Stimulated activated CD4-positive, alpha-beta T cell treated with anti-CD3 and anti-CD28 coated beads, Interleukin-1b, Interleukin-23, amount 100 ng/mL, for 48 hours (primary cell): ENCODE measurements at regions not wholly inside any gene's neighbourhood (a gene's known extent, or its start where the extent isn't known, plus 50 kb on each side); places are given as distances from the start of the nearest gene placed in this dataset.

Source experiments
- DNase-seq: peaks from one replicate; pipeline ENCODE4 v3.0.0-alpha.2; 2020

DNA sequence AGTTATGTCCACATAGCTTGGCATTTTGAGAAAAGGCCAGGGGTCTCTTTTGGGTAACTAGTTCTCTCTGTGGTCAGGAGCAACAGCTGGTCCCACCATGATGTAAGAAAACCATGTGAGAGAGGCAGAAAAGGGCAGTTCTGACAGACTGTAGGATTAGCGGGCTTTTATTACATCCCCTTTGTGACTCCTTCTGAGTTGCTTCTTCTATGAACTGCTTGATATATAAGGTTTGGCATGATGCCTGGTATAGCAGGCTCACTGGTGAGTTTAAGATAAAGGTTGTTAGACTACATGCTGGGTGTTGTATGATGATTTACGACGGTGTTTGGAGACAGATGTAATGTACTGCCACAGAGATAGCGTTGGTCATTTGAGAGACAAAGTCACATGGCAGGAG, 2308.1 kb upstream of the AGA start:
- no peak for DNase-seq

DNA sequence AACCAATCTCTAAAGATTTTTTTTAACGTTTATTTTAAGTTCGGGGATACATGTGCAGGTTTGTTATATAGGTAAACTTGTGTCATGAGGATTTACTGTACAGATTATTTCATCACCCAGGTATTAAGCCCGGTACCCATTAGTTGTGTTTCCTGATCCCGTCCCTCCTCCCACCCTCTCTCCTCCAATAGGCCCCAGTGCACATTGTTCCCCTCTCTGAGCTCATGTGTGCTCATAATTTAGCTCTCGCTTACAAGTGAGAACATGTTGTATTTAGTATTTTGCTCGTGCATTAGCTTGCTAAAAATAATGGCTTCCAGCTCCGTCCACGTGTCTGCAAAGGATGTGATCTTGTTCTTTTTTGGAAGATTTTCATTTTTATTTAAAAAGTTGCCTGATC, 2309.4 kb upstream of the AGA start:
- no peak for DNase-seq

DNA sequence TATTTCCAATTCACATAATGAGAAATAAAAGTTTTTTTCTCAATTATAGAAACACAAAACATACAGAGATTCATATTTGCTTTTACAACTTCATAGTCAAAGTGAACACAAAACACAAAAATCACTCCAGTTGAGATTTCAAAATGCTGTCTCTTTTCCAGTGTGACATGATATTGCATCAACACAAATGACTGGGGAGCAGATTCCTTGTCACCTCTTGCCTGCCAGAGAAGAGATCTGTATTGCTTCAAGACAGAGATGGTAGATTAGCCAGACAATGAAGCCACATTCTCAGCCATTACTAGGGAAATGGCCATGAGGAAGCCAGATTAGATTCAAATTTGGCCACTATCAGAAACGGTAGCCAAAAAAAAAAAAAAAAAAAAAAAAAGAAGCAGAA, 2313.1 kb upstream of the AGA start:
- no peak for DNase-seq

DNA sequence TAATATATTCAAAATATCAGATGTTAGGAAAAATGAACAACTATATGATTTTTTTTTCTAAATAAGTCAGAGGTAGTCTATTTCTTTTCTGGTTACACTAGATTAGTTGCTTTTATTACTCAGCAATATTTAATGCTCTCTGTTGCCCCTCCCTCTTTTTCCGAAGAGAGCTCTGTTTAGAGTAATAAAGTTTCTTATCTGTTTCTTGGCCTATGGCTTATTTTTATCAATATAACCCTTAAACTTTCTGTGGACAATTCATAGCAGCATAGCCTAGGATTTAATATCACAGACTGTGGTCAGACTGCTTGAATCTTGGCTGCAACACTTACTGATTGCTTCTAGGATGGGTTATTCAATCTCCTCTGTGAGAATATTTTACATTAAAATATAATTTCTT, 2315.4 kb upstream of the AGA start:
- DNase-seq: no peak

DNA sequence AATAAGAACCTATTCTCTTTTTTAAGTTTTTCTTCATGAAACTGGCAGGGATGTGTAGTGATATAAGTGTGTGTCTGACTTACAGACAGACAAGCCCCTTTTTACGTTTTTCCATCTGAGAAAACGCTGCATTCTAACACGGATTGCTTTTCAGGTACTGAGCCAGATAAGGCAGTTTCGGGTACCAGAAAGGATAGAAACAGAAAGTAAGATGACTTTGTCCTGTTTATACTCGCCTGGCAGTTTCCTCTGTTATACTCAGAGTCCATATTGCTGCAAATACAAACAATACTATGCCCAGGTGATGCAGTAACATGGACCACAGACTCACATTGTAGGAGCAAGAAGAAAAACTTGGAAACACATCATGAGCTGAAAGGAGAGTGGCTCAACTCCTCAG, 2320.6 kb upstream of the AGA start:
- DNase-seq: no peak

DNA sequence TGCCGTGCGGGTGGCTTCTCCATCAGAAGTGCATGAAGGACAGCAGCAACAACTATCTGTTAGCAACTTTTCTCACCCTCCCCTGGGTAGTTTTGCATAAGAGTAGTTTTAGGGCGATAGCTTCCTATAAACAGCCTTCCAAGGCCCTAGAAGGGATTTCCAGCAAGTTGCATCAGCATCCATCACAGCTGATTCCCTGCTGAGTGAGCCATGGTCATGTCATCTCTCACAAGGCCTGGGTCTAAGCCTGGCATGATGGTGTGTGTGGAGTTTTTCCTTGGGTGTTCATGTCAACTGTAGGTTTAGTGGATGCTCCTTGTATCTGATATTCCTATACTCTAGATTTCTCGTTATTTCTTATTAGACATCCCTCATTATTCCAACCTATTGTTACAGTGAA, 2324.7 kb upstream of the AGA start:
- DNase-seq: no peak

DNA sequence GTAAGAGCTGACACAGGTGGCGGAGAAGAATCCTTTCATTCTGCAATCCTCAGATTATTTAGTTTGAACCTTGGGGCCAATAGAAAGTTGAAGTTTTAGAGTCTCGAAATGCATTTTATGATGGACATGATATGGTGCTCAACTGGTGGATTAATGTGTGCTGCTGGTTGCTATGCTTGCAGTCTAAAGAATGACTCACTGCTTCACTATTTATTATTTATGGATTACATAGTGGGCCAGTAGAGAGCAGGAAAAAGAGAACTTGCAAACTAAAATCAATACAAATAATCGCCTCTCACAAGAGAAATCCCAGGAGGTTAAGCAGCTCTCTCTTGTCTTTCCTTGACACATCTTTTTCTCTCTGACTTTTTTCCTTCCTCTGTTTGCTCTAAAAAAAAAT, 2326.8 kb upstream of the AGA start:
- no peak for DNase-seq

DNA sequence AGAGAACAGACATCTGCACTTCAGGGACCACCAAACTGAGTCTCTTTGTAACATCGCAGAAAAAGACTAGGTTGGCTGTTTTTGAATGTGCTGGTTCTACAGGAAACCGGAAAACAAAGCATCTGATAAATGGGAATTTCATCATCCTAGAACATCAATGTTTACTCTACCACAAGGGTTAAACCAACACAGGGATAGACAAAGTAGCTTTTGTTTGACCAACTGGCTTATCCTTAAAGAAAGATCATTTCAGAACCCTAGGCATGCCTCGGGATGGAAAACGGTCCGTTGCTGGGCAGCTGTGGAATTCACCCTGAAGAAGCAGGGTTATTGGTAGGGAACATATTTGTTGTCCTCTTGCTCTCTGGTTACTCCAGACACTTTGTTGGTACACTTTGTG, 2355.5 kb upstream of the AGA start:
- DNase-seq: no peak

DNA sequence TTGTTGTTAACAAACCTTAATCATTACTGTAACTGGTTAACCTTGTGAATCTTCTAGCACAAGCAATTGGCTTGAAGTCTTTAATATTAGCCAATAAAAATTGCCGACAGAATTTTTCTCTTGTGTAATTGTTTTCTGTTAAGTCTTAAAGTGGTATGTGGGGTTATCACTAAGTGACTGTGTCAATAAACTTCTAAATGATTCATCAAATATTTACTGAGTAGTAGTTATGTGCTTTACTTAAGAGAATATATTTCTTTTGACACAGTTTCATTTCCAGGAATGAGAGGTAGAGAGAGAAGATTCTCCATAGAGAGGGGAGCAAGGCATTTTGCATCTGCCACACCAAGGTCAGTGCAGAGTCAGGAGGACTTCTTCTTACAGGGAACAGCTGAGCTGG, 2361.6 kb upstream of the AGA start:
- no peak for DNase-seq

DNA sequence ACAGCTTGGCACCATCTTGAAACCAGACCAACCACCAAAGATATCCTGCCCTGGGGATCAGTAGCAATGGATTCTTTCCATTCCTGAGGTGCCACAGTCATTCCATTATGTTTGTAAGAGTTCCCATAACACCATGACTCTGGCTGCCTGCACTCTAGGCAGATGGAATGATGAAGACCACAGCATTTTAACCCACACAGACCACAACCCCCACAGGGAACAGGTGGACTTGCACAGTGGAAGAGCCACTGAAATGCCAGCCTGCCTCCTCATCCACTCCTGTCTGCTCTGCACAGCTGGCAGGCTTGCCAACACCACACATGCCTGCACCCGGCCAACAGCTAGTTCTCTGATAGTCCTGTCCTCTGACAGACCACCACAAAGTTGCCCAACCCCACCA, 2362.2 kb upstream of the AGA start:
- DNase-seq: no peak

DNA sequence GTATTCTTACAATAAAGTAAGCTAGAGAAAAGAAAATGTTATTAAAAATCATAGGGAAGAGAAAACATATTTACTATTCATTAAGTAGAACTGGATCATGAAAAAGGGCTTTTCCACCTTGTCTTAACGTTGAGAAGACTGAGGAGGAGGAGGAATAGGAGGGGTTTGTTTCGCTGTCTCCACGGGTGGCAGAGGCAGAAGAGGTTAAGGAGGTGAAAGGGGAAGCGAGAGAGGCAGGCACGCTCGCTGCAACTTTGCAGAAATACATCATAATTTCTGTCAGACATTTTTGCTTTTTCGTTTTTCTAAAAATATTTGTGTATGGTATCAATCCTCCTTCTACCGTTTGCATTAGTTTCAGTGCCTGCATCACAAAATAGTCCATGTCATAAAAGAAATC, 2375.1 kb upstream of the AGA start:
- DNase-seq: no peak

DNA sequence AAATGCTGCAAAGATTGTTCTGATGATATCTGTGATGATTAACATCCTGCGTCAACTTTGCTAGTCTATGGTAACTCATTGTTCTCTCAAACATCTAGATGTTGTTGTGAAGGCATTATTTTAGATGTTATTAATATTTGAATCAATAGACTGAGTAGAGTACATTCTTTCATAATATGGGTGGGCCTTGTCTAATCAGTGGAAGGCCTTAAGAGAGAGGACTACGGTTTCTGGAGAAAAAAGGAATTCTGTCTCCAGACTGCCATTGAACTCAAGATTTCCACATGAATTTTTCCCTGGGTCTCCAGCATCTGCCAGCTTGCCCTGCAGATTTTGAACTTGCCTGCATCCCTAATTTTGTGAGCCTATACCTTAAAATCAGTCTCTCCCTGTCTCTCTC, 2381.1 kb upstream of the AGA start:
- no peak for DNase-seq

DNA sequence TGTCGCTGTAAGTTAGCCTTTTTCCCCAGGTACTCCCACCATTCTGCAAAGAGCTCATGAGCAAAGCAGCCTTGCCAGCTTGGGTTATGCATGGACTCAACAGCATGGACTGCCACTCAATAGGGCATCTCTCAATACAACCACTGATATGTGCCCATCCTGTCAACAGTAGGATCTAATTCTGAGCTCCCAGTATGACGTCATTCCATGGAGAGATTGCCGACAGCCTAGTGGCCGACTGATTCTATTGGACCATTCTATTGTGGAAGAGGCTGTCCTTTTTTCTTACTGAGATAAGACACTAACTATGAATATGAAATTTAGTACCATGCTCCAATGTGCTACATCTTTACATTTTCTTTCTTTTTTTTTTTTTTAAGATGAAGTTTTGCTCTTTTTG, 2389.0 kb upstream of the AGA start:
- no peak for DNase-seq

DNA sequence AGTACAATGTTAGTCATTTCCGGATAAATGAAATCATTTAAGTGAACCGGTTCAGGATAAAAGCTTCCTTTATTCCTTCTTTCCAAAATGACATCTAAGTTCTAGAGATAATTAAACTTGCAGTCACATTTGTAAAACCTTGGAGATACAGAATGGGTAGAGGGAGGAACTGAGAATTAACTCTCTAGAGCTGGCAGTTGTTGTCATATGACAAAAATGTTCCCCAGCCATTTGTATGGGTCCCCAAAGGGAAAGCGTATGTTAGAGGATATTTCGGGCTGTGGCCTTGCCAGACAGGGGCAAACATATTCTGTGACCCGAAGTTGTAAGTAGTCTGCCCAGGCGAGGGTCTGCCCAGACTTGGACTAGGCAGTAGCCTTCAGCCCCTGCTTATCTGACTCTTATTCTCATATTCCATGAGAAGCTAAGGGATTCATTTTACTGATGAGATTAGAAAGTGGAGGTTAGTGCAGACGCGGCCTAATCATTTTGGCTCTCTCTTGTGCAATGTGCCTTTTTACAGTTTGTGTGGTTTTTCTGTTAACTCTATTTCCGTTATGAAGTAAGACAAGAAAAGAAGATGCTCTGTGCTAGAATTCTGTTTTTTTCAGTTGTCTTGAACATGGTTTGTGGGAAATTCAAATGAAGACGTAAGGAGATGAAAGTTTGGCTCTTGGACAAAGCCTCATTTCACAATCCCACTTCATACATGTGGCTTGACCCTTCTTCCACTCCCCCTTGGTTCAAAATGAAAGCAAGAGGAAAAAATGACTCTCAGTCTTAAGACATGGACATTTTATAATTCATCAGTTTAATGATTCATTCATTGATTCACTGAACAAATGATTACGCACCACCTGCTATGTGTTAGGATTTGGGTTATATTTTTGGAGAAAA, 2394.2 kb upstream of the AGA start:
- DNase-seq: no peak

DNA sequence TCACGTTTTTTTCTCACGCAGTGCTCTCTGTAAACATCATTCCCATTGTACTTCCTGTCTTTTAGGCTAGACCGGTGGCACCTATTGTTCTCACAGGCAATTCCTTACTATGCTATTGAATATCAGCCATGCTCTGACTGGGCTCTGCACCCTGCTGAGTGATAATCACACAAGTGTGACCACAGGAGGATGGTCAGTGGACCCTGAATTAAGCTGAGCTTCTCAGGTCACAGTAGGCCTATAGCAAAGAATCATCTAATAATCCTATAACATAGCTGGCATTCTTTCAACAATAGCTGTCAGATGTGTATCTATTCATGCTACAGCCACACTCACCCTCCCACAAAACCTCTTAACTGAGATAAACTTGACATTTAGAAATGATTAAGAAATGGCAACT, 2399.8 kb upstream of the TENM3 start:
- no peak for DNase-seq

DNA sequence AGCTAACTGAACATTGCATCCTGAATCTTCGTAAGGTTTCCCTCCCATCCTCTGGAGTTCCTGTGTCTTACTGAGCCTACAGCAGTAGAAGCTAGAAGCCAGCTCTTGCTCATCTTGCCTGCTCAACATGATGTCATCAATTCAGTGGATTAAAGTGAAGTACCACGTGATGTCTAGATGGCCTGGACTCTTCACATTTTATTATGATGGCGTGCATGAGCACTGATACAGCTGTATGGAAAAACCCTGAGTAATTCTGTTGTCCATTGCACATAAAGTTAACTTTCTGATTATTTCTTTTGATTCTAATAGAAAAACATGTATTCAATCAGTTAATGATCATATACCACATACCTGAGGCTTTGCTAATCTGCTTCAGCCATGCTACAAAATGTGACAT, 2387.7 kb upstream of the TENM3 start:
- no peak for DNase-seq

DNA sequence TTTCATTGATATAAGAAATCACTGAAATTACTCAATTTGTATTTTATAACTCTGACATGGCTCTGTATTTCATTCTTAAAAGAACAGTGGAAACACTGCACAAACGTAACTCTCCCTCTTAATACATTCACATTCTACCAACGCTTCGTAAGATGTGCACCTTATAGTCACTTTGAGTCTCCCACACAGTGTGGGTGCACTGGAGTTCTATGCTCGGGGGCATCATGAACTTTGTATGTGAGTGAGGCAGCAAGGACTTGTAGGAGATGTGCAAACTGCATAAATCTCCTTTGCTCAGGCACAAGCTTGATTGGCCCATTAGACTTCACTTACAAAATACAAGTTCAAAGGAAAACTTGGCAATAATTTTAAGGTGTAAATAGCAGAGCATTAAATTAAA, 2385.0 kb upstream of the TENM3 start:
- DNase-seq: no peak

DNA sequence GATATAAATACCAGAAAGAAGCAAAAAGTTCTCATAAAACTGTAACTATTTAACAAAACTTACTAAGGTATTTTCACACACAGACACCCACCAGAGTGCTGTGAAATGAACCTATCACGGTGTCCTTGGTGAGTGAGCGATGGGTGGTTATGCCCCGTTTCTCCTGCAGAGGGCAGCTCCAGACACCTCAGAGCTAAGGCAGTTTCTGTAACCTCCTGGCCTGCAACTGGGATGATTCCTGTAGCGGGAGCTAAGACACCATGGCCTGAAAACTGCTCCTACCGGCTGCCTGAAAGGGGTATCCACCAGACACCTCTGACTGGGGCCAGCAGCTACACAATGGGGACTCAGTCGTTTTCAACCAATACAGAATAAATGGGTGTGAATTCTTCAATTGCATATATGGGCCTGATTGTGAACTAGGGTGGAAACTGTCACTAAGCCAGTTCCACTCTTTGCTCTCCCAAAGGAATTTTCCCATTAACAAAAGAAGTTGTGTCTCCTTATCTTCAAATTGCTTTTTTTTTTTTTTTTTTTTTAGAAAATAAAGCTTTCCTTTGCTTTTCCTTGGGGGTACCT, 2375.8 kb upstream of the TENM3 start:
- peak; percentile 12 for DNase-seq

DNA sequence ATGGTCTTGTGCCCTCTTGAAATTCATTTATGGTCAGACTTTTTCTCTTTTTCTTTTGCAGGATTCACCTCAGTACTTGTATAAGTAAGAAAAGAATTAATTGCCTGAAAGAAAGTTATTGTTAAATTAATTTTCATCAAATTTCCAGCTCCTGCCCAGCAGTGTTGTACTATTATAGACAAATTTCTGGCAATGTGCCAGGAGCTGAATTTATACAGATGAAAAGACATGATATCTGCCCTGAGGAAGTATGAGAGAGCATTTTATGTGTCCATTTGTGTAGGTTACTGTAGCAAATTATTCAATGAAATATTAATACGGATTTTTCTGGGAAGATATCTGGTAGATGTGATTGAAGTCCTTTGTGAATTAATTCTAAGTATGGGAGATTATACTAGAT, 2371.5 kb upstream of the TENM3 start:
- no peak for DNase-seq

DNA sequence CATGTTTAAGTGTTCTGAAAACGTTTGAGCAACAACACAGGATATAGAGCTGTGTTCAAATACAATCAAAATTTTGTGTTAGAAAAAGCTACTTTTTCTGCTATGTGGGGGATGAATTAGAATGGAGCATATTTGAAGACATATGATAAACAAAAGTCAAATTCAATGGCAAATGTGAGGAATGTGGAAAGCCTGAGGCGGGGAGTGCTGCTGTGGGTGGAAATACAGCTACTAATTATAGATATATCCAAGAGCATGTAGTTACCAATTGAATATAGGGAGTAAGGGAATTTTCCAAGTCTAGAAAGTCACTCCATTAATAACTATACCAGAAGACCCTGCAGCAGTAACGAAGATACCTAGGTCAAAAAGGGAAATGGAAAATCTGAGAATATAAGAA, 2370.4 kb upstream of the TENM3 start:
- DNase-seq: no peak

DNA sequence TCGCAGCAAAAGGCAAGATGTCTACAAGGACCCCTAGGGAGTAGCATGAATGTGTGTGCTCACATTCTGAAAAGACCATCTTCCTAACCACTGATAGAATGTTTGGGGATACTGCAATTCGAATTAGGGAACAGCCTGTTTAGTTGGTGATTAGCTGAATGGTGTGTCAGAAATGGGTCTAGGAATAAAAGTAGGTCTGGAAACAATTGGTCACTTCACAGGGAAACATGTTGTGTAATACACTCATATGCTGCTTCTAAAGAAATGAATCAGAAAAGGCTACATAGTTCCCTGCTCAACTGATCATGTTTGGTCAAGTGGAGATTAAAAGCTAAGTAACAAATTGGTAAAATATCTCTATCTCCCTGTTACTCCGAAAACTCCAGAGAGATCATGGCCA, 2362.4 kb upstream of the TENM3 start:
- DNase-seq: no peak

DNA sequence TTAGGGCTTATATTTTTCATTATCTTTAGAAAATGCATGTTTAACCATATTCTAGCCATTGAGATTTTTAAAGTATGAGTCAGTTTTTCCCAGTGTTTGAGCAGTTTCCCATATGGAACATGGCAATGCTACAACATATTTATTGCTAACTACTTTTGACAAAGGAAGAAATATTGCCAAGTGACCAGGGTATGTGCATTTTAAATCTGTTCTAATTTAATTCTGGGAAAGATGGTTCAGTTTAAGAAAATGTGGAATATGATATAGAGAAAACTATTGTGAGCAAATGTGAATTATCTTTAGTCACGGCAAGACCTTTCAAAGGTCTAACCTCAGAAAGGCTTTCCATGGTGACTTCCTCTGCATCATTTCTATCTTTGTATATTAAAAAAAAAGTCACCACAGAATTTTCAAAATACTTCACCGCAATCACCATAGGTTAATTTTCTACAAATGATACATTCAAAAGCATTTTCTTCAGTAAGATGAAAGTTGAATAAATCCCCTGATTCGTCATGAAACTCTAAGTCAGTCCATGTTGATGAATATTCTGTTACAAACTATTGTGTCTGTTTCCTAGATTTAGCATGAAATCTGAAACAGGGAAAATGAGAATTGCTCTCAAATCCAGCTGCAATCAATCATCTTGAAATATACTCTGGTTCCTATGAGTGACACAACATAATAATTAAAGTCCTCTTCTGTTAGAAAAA, 2349.0 kb upstream of the TENM3 start:
- no peak for DNase-seq

DNA sequence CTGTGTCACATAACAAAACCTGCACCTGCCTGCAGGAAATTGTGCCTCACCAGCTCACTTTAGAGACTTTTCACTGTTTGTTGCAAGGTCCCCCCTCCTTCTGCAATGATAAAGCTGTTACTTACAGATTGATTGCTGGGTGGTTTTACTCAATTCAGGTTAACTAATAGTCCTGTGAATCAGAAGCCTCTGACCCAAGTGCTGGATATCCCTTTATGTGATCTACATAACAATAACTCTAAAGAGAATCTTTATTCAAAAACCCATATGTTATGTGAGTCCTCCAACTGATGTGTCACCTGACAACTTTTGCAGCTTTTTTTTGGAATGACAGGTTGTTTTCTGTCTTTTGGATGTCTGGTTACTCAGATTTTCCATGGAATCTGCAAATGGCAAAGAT, 2323.6 kb upstream of the TENM3 start:
- no peak for DNase-seq

DNA sequence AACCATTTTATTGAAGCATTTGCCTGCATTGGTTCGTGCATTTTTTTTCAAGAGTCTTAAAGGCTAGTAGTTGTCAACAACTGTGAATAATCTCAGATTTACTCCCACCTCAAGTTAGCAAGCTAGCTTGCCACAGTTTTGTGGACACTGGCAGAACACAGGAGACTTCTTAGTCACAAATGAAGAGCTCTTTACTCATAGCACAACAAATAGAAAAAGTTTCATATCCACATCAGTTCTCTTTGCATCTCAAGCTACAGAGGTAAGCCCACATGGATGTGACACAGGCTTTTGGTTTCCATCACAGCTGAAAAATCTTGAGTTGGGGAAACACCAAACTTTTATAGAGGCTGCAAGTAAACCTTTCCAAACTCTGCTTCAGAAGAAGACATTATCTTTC, 2315.7 kb upstream of the TENM3 start:
- DNase-seq: no peak
